ENCODE measurements at regions not wholly inside any gene's neighbourhood (a gene's known extent, or its start where the extent isn't known, plus 50 kb on each side); places are given as distances from the start of the nearest gene placed in this dataset.

DNA sequence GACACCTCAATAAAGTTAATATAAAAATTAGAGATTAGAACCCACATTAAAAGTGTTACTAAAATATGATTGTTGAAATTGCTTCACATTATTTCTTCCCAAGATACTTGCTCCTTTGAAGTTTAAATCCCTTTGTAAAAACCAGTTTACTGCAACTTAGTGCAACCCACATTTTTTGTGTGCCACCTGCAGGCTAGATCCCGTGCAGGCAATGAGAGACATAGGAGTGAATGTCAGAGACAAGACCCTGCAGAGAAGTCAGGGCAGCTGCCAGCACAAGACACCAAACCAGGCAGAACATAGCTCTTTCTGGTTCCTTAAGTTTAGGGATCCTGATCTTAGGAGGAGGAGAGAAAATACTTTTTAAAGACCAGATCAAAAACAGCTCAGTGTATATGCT lies 142.8 kb upstream of the MTNR1B start:
- no peak for TF ChIP-seq EZH2 (IDR thresholded peaks at IDR 0.05; ENCODE audit: low read length, unreplicated experiment)
- TF ChIP-seq, protein P1, sequence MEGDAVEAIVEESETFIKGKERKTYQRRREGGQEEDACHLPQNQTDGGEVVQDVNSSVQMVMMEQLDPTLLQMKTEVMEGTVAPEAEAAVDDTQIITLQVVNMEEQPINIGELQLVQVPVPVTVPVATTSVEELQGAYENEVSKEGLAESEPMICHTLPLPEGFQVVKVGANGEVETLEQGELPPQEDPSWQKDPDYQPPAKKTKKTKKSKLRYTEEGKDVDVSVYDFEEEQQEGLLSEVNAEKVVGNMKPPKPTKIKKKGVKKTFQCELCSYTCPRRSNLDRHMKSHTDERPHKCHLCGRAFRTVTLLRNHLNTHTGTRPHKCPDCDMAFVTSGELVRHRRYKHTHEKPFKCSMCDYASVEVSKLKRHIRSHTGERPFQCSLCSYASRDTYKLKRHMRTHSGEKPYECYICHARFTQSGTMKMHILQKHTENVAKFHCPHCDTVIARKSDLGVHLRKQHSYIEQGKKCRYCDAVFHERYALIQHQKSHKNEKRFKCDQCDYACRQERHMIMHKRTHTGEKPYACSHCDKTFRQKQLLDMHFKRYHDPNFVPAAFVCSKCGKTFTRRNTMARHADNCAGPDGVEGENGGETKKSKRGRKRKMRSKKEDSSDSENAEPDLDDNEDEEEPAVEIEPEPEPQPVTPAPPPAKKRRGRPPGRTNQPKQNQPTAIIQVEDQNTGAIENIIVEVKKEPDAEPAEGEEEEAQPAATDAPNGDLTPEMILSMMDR (conservative IDR thresholded peaks at IDR 0.05; ENCODE audit: low read depth, low read length): no peak
